ENCODE measurements at regions not wholly inside any gene's neighbourhood (a gene's known extent, or its start where the extent isn't known, plus 50 kb on each side); places are given as distances from the start of the nearest gene placed in this dataset.

DNA sequence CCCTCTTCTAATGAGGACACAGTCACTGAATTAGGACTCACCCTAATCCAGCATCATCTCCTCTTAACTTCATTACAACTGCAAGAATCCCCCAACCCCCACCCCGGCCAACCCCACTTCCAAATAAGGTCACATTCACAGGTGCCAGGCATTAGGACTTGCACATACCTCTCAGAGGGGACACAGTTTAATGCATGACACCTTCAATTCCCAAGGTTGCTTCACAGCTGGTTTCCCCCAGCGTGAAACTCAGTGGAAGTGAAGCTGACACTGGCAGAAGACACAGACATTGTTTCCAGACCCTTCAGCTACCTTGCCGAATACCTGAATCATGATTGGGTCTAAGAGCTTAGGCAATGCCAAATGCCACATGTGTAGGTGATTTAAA is 217.0 kb upstream of the DYNLRB2 start:
- H3K36me3 ChIP-seq (ENCODE audit: control insufficient read depth, insufficient read depth, low read length) = no peaks in the 10 kb centered on the region
- no peaks in the 10 kb centered on the region for H3K9me3 ChIP-seq (ENCODE audit: control insufficient read depth, insufficient read depth, low read length)
- no peak overlapping the region for H3K27ac Mint-ChIP-seq
- no peak overlapping the region for H3K4me3 Mint-ChIP-seq
- intact Hi-C loops (cut with micrococcal nuclease) = no loop called here
- H3K27me3 Mint-ChIP-seq (ENCODE audit: low read depth in 2 of 2) = peaks cover 14 to 22% of the 10 kb centered on the region in 2 donors
- TF ChIP-seq, protein P1, sequence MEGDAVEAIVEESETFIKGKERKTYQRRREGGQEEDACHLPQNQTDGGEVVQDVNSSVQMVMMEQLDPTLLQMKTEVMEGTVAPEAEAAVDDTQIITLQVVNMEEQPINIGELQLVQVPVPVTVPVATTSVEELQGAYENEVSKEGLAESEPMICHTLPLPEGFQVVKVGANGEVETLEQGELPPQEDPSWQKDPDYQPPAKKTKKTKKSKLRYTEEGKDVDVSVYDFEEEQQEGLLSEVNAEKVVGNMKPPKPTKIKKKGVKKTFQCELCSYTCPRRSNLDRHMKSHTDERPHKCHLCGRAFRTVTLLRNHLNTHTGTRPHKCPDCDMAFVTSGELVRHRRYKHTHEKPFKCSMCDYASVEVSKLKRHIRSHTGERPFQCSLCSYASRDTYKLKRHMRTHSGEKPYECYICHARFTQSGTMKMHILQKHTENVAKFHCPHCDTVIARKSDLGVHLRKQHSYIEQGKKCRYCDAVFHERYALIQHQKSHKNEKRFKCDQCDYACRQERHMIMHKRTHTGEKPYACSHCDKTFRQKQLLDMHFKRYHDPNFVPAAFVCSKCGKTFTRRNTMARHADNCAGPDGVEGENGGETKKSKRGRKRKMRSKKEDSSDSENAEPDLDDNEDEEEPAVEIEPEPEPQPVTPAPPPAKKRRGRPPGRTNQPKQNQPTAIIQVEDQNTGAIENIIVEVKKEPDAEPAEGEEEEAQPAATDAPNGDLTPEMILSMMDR (IDR thresholded peaks at IDR 0.05) = no peak
- H3K27me3 ChIP-seq (ENCODE audit: control insufficient read depth, insufficient read depth, low read length) = no peaks in the 10 kb centered on the region
- no peak for DNase-seq
- no peak overlapping the region for H3K27ac ChIP-seq (ENCODE audit: low read length)
- WGBS (ENCODE audit: insufficient coverage) = 82% methylated on average over 3 of the region's 3 CpGs
- H3K4me1 ChIP-seq (ENCODE audit: control insufficient read depth, insufficient read depth, low read length) = no peaks in the 10 kb centered on the region
- H3K9me3 Mint-ChIP-seq = no peaks in the 10 kb centered on the region
- H3K4me3 ChIP-seq (ENCODE audit: low read length) = no peak overlapping the region
- H3K36me3 Mint-ChIP-seq = no peaks in the 10 kb centered on the region
- H3K4me1 Mint-ChIP-seq = no peaks in the 10 kb centered on the region
- no peak for ATAC-seq

DNA sequence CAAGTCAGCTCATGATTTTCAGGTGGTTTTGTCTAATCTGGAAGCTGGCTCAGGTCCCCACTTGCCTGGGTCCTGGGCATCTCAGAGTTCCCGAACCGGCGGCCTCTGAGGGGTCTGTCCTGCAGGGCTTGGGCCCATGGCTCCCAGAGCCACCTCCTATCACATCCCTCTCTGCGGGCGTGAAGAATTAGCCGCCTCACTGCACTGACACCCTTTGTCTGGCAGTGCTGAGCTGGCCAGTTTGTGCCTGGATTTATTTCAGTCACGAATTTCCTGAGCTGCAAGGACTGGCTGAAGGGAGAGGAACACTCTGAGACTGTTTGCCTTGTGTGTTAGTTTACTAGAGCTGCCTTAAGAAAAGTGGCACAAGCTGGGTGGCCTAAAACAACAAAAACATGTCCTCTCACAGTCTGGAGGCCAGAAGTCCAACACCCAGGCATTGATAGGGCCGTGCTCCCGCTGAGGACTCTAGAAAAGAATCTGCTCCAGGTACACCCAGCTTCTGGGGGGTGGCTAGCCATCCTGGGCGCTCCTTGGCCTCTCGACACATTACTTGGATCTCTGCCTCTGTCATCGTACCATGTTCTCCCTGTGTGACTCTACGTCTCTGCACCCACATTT is 217.5 kb upstream of the DYNLRB2 start:
- TF ChIP-seq, protein P1 (IDR thresholded peaks at IDR 0.05) = no peak

GRCh38 chr16:80319181-80319580 is 221.6 kb upstream of the DYNLRB2 start:
- no peak overlapping the region for H3K27ac ChIP-seq (ENCODE audit: low read length)
- no peak overlapping the region for H3K4me3 Mint-ChIP-seq
- DNase-seq = no peak
- no peaks in the 10 kb centered on the region for H3K27me3 ChIP-seq (ENCODE audit: control insufficient read depth, insufficient read depth, low read length)
- peaks cover 0 to 3% of the 10 kb centered on the region in 2 donors for H3K9me3 Mint-ChIP-seq
- H3K4me3 ChIP-seq (ENCODE audit: low read length) = no peak overlapping the region
- 83% methylated on average over 3 of the region's 3 CpGs for WGBS (ENCODE audit: insufficient coverage)
- peaks cover 24 to 25% of the 10 kb centered on the region in 2 donors for H3K27me3 Mint-ChIP-seq (ENCODE audit: low read depth in 2 of 2)
- intact Hi-C loops (cut with micrococcal nuclease) = no loop called here
- TF ChIP-seq, protein P1 (IDR thresholded peaks at IDR 0.05) = no peak
- H3K36me3 ChIP-seq (ENCODE audit: control insufficient read depth, insufficient read depth, low read length) = no peaks in the 10 kb centered on the region
- H3K36me3 Mint-ChIP-seq = no peaks in the 10 kb centered on the region
- no peaks in the 10 kb centered on the region for H3K4me1 ChIP-seq (ENCODE audit: control insufficient read depth, insufficient read depth, low read length)
- H3K27ac Mint-ChIP-seq = no peak overlapping the region
- no peak for ATAC-seq
- H3K4me1 Mint-ChIP-seq = no peaks in the 10 kb centered on the region
- H3K9me3 ChIP-seq (ENCODE audit: control insufficient read depth, insufficient read depth, low read length) = no peaks in the 10 kb centered on the region

More for the DNA sequence above, 217.5 kb upstream of the DYNLRB2 start:
- WGBS (ENCODE audit: insufficient coverage) = 83% methylated on average over 13 of the region's 13 CpGs
- DNase-seq (no peak), ATAC-seq (no peak)
- H3K4me3 ChIP-seq (ENCODE audit: low read length) = no peak overlapping the region
- Mint-ChIP-seq H3K9me3 (peaks cover 0 to 3% of the 10 kb centered on the region in 2 donors), H3K27ac (no peak overlapping the region), H3K36me3 (no peaks in the 10 kb centered on the region), H3K4me1 (no peaks in the 10 kb centered on the region), H3K27me3 (ENCODE audit: low read depth in 2 of 2) (peaks cover 19 to 26% of the 10 kb centered on the region in 2 donors), H3K4me3 (no peak overlapping the region)
- H3K27ac ChIP-seq (ENCODE audit: low read length) = no peak overlapping the region
- no peaks in the 10 kb centered on the region for H3K4me1 ChIP-seq (ENCODE audit: control insufficient read depth, insufficient read depth, low read length)
- no peaks in the 10 kb centered on the region for H3K9me3 ChIP-seq (ENCODE audit: control insufficient read depth, insufficient read depth, low read length)
- intact Hi-C loops (cut with micrococcal nuclease) = no loop called here
- no peaks in the 10 kb centered on the region for H3K27me3 ChIP-seq (ENCODE audit: control insufficient read depth, insufficient read depth, low read length)
- no peaks in the 10 kb centered on the region for H3K36me3 ChIP-seq (ENCODE audit: control insufficient read depth, insufficient read depth, low read length)

GRCh38 chr16:80318107-80318506 is 222.7 kb upstream of the DYNLRB2 start:
- Histone ChIP-seq H3K27me3 (ENCODE audit: control insufficient read depth, insufficient read depth, low read length) (no peaks in the 10 kb centered on the region), H3K9me3 (ENCODE audit: control insufficient read depth, insufficient read depth, low read length) (no peaks in the 10 kb centered on the region), H3K4me3 (ENCODE audit: low read length) (no peak overlapping the region), H3K4me1 (ENCODE audit: control insufficient read depth, insufficient read depth, low read length) (no peaks in the 10 kb centered on the region), H3K36me3 (ENCODE audit: control insufficient read depth, insufficient read depth, low read length) (no peaks in the 10 kb centered on the region), H3K27ac (ENCODE audit: low read length) (no peak overlapping the region)
- Mint-ChIP-seq H3K27ac (no peak overlapping the region), H3K4me3 (no peak overlapping the region), H3K36me3 (no peaks in the 10 kb centered on the region), H3K27me3 (ENCODE audit: low read depth in 2 of 2) (peaks cover 24 to 25% of the 10 kb centered on the region in 2 donors), H3K9me3 (peaks cover 0 to 3% of the 10 kb centered on the region in 2 donors), H3K4me1 (no peaks in the 10 kb centered on the region)
- DNase-seq (no peak), ATAC-seq (no peak)
- intact Hi-C loops (cut with micrococcal nuclease) = no loop called here
- TF ChIP-seq, protein P1 (IDR thresholded peaks at IDR 0.05) = no peak
- 100% methylated on average over 1 of the region's 1 CpG for WGBS (ENCODE audit: insufficient coverage)
